ENCODE measurements at regions not wholly inside any gene's neighbourhood (a gene's known extent, or its start where the extent isn't known, plus 50 kb on each side); places are given as distances from the start of the nearest gene placed in this dataset.

DNA sequence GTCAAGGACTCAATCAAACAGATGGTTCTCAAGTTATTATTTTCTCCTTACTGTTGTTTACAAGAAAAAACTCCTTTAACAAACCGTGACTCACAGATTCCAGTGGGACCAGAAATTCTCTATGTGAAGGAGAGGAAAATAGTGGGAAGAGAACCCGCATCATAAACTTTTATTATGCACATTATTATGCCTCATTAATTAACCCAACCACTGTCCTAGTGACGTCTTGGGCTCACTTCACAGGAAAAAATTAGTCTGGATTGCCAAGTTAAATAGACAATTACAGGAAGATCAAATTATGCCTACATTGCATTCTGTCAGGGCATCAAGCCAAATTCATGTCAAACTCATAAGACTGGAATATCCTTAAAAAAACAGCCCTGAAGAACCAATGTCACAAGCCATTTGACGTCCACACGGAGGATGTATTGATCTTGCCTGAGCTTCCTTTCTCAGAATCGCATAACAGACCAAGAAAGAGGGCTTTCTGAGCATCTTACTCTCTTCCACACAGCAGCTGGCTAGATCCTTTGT lies 347.8 kb downstream of the DUSP10 start:
- no peaks in the 10 kb centered on the region for H3K36me3 Mint-ChIP-seq
- DNase-seq (ENCODE audit: low spot score in 2 of 2) (no peak), ATAC-seq (no peak)
- no peak overlapping the region for H3K27ac Mint-ChIP-seq
- peaks cover 0 to 5% of the 10 kb centered on the region in 2 donors for H3K9me3 Mint-ChIP-seq

DNA sequence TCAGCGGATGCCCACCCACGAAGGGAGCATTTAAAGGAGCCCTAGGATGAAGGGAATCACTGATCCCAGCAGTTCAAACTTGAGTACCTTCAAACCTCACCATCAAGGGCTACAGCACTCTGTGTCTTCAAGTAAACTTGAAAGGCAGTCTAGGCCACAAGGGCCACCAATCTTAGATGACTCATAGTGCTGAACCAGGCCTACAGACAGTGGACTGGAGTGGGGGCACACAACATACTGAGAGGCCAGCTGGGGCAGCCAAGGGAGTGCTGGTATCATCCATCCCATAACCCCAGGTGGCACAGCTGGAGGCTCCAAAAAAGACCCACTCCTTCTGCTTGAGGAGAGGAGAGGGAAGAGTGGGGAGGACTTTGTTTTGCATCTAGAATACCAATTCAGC lies 345.4 kb downstream of the DUSP10 start:
- DNase-seq (ENCODE audit: low spot score in 2 of 2) (no peak), ATAC-seq (no peak)
- no peaks in the 10 kb centered on the region for H3K36me3 Mint-ChIP-seq
- H3K9me3 Mint-ChIP-seq, result peaks cover 0 to 5% of the 10 kb centered on the region in 2 donors
- no peak overlapping the region for H3K27ac Mint-ChIP-seq

DNA sequence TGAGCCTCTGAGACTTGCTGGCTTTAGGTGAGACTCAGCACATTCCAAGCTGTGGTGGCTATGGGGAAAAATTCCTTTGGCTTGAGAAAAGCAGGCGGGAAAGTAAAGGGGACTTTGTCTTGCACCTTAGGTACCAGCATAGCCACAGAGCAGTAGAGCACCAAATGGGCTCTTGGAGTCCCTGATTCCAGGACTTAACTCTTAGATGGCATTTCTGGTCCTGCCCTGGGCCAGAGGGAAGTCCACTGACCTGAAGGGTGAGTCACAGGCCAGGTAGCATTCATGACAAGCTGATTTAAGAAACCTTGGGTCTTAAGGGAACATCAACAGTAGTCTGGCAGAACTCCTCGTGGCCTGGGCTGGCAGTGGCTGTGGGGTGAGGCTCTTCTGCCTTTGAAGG lies 344.7 kb downstream of the DUSP10 start:
- no peak for ATAC-seq
- no peak for DNase-seq (ENCODE audit: low spot score in 2 of 2)
- Mint-ChIP-seq H3K9me3 (peaks cover 0 to 5% of the 10 kb centered on the region in 2 donors), H3K36me3 (no peaks in the 10 kb centered on the region), H3K27ac (no peak overlapping the region)

DNA sequence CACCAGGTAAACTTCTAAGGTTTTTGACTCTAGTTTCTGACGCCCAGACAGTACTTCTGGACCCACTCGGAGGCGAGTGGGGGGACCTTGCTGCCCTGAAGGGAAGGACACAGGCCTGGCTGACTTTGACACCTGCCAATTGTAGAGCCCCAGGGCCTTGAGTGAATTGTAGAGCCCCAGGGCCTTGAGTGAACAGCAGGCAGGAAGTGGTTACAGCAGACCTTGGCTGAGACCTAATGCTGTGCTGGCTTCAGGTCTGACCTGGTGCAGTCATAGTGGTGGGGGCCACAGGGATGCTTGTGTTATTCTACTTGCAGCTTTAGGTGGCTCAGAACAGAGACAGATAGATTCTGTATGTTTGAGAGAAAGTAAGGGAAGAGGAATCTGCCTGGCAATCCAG lies 344.3 kb downstream of the DUSP10 start:
- ATAC-seq, result no peak
- DNase-seq (ENCODE audit: low spot score in 2 of 2), result no peak

DNA sequence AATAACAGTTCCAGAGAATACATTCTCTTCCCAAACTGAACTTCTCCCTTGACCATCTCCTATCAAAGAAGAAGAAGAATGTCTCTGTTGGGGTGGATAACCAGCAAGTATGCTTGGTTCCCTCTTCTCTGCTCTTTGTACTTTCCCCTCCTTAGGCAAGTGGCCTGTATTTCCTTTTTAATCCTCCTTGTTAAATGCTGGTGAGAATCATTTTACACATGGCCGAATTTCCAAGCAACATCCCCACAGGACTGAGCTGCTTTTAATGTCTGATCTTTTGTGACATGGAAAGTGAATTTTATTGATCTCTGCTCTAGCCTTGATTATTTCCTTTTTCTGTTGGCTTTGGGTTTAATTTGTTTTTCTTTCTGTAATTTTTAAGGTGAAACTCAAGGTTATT lies 336.7 kb downstream of the DUSP10 start:
- no peak for ATAC-seq

More for the DNA sequence above, 344.3 kb downstream of the DUSP10 start:
- H3K36me3 Mint-ChIP-seq, result no peaks in the 10 kb centered on the region
- H3K9me3 Mint-ChIP-seq, result peaks cover 0 to 5% of the 10 kb centered on the region in 2 donors
- H3K27ac Mint-ChIP-seq, result no peak overlapping the region

DNA sequence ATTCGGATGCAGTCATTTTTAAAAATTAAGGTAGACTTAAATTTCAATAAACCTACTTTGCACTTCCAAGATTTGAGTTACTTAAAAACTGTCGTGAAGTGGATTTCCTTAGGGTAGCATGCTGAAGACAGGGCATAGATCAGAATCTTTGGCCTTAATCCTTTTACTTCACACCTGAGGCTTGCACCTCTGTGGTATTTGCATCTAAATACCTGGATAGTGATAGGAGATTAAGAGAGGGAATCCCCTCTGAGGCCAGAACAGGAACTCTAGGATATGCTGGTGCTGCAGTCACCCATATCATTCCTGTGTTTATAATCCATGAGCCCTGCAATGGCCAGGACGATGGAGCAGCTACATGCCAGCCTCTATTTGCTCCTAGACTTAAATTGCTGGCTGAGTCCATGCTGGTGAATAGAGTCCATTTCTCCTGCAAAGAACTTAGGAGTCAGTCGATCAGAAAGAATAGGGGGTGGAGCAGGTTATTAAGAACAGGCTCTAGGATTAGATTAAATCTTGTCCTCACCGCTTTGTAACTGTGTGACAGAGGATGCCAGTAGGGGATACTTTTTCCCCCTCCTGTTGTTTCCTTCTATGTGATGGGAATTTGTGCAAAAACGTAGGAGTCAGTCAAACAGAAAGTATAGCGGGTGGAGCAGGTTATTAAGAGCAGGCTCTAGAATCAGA lies 333.6 kb downstream of the DUSP10 start:
- Mint-ChIP-seq H3K9me3 (no peaks in the 10 kb centered on the region), H3K36me3 (no peaks in the 10 kb centered on the region)

More for the DNA sequence above, 336.7 kb downstream of the DUSP10 start:
- no peak overlapping the region for H3K27ac Mint-ChIP-seq
- H3K9me3 Mint-ChIP-seq, result no peaks in the 10 kb centered on the region
- DNase-seq (ENCODE audit: low spot score in 2 of 2), result no peak
- H3K36me3 Mint-ChIP-seq, result no peaks in the 10 kb centered on the region

DNA sequence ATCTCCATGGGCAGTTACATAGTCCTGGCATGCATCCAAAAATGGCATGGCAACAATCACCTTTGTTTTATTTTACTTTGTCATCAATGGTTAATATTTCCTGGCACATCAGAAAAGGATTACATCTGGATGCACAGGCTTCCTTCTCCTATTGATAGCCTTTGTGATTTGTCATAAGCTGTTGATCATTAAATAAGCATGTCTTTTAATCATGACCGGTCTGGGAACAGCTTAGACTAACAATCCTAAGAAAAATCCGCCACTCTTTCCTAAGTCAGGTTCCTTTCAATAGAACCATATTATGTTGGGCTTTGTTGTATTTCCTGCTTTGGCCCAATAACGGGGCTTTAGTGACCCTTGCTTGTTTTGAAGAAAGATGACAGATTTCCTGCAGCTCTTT lies 330.6 kb downstream of the DUSP10 start:
- no peaks in the 10 kb centered on the region for H3K36me3 Mint-ChIP-seq
- no peak for ATAC-seq
- H3K27ac Mint-ChIP-seq, result no peak overlapping the region
- H3K9me3 Mint-ChIP-seq, result no peaks in the 10 kb centered on the region
- no peak for DNase-seq (ENCODE audit: low spot score in 2 of 2)

More for the DNA sequence above, 333.6 kb downstream of the DUSP10 start:
- H3K27ac Mint-ChIP-seq, result no peak overlapping the region
- no peak for DNase-seq (ENCODE audit: low spot score in 2 of 2)
- no peak for ATAC-seq

DNA sequence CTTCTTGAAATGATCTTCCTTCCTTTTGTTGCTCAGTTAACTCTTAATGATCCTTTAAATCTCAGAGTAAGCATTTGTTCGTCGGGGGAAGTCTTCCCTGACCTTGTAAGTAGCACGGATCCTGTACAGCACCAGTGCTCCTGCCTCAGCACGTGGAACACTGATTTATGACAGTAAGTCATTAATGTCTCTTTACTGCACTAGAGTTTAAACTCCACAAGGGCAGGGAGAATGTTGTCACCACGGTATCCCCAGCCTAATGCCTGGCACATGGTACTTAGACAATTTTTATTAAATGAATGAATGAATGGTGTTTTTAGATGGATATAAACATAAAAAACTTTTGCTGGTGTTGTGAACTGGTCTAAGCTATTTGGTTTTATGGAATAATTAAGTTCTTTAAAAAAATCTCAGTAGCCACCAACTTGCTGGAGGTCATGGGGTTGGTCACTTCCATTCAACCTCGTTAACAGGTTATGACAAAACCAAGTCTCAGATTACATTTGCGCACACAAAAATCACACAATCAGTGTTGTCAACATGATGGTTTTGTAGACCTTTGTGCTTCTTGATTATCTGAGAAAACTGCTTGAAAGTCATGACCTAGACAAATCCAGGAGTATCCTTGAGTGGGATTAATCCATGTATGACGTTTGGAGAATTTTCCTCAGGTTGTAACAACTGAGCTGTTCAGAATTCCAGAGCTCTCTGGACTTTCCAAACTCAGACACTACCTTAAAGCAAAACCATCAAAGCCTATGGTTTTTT lies 326.9 kb downstream of the DUSP10 start:
- no peaks in the 10 kb centered on the region for H3K9me3 Mint-ChIP-seq
- ATAC-seq (no peak), DNase-seq (ENCODE audit: low spot score in 2 of 2) (no peak)
- no peaks in the 10 kb centered on the region for H3K36me3 Mint-ChIP-seq
- H3K27ac Mint-ChIP-seq, result no peak overlapping the region

DNA sequence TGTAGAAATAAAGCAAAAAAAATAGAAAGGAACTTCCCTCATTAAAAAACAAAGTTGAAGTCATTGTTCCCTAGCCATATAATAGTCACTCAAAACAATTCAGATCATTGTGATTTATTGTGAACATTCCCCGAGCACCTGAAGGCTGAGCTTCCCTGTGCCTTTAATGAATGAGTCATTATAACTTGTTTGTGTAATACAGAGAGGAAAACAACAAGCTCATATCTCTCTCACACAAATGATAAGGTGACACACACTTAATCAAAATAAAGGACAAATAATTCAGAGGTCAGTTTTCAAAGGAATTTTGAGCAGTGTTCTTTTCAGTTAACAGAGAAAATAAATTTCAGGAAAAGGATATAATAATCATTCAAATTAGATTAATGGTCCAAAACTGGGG lies 326.2 kb downstream of the DUSP10 start:
- DNase-seq (ENCODE audit: low spot score in 2 of 2), result no peak
- H3K27ac Mint-ChIP-seq, result no peak overlapping the region
- no peaks in the 10 kb centered on the region for H3K9me3 Mint-ChIP-seq
- no peak for ATAC-seq
- H3K36me3 Mint-ChIP-seq, result no peaks in the 10 kb centered on the region

DNA sequence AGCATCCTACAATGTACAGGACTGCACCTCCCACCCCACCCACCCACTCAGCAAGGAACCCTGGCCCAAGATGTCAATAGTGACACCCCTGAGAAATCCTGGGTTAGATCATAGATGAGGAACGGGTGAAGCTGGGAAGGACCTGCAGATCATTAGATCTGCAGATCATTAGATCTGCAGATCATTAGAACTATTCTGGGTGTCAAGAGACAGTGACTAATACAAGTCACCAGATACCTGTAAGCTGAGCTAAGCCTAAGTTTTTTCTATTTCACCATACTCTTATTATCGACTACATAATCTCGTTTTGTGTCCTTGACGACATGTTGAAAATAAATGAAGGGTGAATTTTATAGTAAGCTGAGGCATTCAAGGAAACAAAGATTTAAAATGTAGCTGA lies 325.7 kb downstream of the DUSP10 start:
- ATAC-seq, result no peak

DNA sequence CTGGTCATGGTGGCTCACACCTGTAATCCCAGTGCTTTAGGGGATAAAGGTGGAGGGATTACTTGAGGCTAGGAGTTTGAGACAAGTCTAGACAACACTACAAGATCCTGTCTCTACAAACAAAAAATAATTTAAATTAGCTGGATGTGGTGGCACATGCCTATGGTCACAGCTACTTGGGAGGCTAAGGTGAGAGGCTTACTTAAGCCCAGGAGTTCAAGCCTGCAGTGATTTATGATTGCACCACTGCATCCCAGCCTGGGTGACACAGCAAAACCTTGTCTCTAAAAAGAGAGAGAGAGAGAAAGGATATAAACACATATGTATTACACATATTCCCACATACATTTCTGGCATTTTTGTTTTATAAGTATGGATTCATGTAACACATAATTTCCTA lies 325.2 kb downstream of the DUSP10 start:
- H3K36me3 Mint-ChIP-seq, result no peaks in the 10 kb centered on the region
- no peak for ATAC-seq

More for the DNA sequence above, 325.7 kb downstream of the DUSP10 start:
- no peak overlapping the region for H3K27ac Mint-ChIP-seq
- H3K9me3 Mint-ChIP-seq, result no peaks in the 10 kb centered on the region
- DNase-seq (ENCODE audit: low spot score in 2 of 2), result no peak
- no peaks in the 10 kb centered on the region for H3K36me3 Mint-ChIP-seq

DNA sequence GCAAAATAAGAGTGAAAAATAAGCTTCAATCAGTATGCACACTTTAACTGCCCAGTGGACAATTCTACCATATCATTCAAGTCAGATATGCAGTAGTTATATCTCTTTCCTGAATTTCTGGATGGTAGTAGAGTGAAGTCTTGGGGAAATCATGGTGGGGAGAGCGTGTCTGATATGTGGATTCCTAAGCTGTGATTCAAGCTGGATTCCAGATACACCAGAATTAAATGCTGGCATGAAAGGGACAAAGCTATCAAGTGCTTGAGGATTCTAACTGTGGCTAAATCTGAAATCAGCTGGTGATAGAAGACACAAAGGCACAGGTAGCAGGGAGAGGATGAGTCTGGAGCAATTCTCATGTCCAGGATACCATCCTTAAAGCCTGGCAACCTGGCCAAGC lies 323.5 kb downstream of the DUSP10 start:
- DNase-seq (ENCODE audit: low spot score in 2 of 2) (no peak), ATAC-seq (no peak)
- Mint-ChIP-seq H3K9me3 (no peaks in the 10 kb centered on the region), H3K27ac (no peak overlapping the region), H3K36me3 (no peaks in the 10 kb centered on the region)

More for the DNA sequence above, 325.2 kb downstream of the DUSP10 start:
- Mint-ChIP-seq H3K27ac (no peak overlapping the region), H3K9me3 (no peaks in the 10 kb centered on the region)
- no peak for DNase-seq (ENCODE audit: low spot score in 2 of 2)

DNA sequence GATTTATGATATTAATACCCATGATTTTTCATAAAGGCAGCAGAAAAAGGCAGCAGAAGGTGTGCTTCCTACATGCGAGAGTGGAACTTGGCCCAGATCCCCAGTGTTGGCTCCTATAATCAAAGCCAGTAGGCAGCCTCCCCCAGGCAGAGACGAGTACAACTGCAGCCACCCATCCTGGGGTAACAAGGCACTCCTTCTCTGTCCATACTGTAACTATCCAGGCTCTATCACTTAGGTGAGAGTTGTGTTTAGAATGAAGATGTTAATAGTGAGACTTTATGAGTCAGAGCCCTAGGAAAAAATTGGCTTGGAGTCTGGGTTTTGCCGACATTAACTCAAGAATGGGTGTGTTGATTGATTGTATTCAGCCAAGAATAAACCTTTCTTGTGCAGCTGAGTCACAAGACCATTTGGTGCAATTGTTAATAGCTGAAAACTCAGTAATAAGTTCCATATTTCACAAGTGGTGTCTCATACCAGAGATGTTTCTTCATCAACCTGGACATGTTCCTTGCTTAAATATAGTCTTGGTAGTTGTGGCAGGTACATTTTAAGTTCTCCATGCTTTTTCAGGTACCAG lies 322.3 kb downstream of the DUSP10 start:
- DNase-seq (ENCODE audit: low spot score in 2 of 2) (no peak), ATAC-seq (no peak)
- Mint-ChIP-seq H3K9me3 (no peaks in the 10 kb centered on the region), H3K36me3 (no peaks in the 10 kb centered on the region), H3K27ac (no peak overlapping the region)

DNA sequence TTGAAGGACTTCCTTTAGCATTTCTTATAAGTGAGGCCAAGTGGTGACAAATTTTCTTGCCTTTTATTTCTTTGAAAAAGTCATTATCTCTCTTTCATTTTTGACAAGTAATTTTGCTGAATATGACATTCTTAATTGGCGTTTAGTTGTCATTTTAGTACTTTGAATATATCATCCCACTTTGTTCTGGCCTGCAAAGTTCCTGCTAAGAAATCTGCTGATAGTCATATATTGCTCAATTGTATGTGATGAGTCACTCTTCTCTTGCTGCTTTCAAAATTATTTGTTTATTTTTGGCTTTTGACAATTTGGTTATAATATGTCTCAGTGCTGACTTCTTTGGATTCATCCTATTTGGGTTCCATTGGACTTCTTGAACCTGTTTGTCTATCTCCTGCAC lies 312.6 kb downstream of the DUSP10 start:
- no peak overlapping the region for H3K27ac Mint-ChIP-seq

DNA sequence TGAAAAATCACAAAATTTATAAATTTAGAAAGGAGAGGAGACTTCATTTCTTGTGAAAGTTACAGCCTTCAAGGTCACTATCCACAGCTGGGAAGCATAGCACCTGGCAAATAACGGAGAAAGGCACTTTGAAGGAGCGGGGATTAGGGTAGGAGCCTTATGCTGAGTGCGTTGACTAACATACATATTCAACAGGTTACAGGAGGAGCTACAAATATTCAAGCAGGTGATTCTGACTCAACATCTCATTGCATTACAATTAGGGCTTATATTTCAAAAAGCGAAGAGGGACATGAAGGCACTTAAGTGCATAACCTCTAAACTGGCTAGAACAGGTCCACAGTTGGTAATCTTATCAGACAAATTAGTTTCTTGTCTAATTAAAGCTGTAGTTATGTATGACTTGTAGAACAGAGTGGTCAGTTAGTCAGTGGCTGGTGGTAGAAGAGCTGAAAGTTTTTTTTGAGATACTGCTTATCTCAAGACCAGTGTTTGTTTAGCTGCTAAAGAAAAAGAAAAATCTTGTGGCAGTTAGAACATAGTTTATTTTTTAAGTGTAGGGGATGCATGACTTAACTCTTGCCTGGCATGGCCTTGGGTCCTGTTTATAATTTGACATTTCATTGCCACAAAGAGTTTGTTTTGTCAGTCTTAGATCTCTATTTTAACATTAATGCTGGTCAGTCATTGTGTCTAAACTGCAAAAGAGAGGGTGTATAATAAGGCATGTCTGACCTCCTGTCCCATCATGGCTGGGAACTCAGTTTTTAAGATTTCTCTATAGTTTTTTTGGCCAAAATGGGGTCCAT lies 311.5 kb downstream of the DUSP10 start:
- DNase-seq (ENCODE audit: low spot score in 2 of 2) (no peak), ATAC-seq (no peak)
- H3K9me3 Mint-ChIP-seq, result peaks cover 13 to 24% of the 10 kb centered on the region in 2 donors
- H3K27ac Mint-ChIP-seq, result no peak overlapping the region
- peaks cover 4 to 12% of the 10 kb centered on the region in 2 donors for H3K36me3 Mint-ChIP-seq

More for the DNA sequence above, 312.6 kb downstream of the DUSP10 start:
- no peak for DNase-seq (ENCODE audit: low spot score in 2 of 2)
- H3K9me3 Mint-ChIP-seq, result peaks cover 17 to 28% of the 10 kb centered on the region in 2 donors
- peaks cover 8 to 12% of the 10 kb centered on the region in 2 donors for H3K36me3 Mint-ChIP-seq
- ATAC-seq, result no peak

DNA sequence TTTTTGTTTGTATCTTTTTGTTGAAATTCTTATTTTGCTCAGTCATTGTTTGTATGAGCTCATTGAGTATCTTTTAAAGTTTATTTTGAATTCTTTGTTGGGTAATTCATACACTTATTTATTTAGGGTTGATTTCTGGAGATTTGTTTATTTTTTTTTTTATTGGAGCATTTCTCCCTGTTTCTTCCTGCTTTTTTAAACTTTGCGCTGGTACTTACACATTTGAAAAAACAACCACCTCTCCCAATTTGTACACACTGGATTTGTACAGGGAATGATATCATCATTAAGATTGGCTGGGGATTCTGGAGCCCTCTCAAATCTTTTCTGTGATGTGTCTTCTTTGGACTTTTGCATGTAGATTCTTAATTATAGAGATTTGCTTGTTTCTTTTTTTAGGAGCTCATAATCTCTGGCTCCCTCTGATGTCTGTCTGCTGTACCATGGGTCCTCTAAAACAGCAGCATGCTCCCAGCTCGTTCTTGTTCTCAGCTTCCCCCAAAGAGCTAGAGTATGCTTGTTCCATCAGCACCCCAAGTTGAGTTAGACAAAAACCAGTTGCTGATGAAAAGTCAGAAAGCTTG lies 310.7 kb downstream of the DUSP10 start:
- ATAC-seq (no peak), DNase-seq (ENCODE audit: low spot score in 2 of 2) (no peak)
- peaks cover 0 to 12% of the 10 kb centered on the region in 2 donors for H3K36me3 Mint-ChIP-seq
- no peak overlapping the region for H3K27ac Mint-ChIP-seq
- H3K9me3 Mint-ChIP-seq, result peaks cover 6 to 17% of the 10 kb centered on the region in 2 donors
